Fibroblast of mammary gland (primary cell): ENCODE measurements at regions not wholly inside any gene's neighbourhood (a gene's known extent, or its start where the extent isn't known, plus 50 kb on each side); places are given as distances from the start of the nearest gene placed in this dataset.

Experiments used
- DNase-seq: peaks from one replicate; pipeline ENCODE4 v3.0.0-alpha.2; 2010; ENCODE audit warnings: low read depth
- H3K4me3 ChIP-seq: 2 replicates; pipeline ENCODE4 v1.5.1; 2011; ENCODE audit warnings: low read depth, mild to moderate bottlenecking, low read length, moderate library complexity; ENCODE audit not compliant: control insufficient read depth
- CTCF ChIP-seq: conservative IDR thresholded peaks from 2 replicates; pipeline ENCODE4 v1.5.1; 2011; ENCODE audit warnings: low read depth, low read length, inconsistent platforms; ENCODE audit not compliant: control insufficient read depth, insufficient read depth

GRCh38 chr20:55253781-55254180, 751.5 kb downstream of the CBLN4 start:
- no peak for TF ChIP-seq CTCF
- DNase-seq, result peak; percentile 16
- H3K4me3 ChIP-seq, result no peak overlapping the region

GRCh38 chr20:55252521-55252920, 752.8 kb downstream of the CBLN4 start:
- H3K4me3 ChIP-seq, result no peak overlapping the region
- DNase-seq, result no peak
- no peak for TF ChIP-seq CTCF

GRCh38 chr20:55251170-55251569, 754.1 kb downstream of the CBLN4 start:
- no peak for DNase-seq
- no peak overlapping the region for H3K4me3 ChIP-seq
- no peak for TF ChIP-seq CTCF

- no peak for DNase-seq
- no peak for TF ChIP-seq CTCF
- H3K4me3 ChIP-seq, result no peak overlapping the region
Observed at GRCh38 chr20:55242853-55243252, 762.5 kb downstream of the CBLN4 start.

GRCh38 chr20:55239269-55239668, 763.9 kb downstream of the DOK5 start:
- TF ChIP-seq CTCF, result no peak

GRCh38 chr20:55232647-55233046, 757.3 kb downstream of the DOK5 start:
- no peak overlapping the region for H3K4me3 ChIP-seq
- no peak for DNase-seq
- TF ChIP-seq CTCF, result no peak

More at GRCh38 chr20:55239269-55239668, 763.9 kb downstream of the DOK5 start:
- DNase-seq, result no peak
- H3K4me3 ChIP-seq, result no peak overlapping the region

GRCh38 chr20:55229451-55229850, 754.1 kb downstream of the DOK5 start:
- H3K4me3 ChIP-seq, result no peak overlapping the region
- no peak for DNase-seq
- no peak for TF ChIP-seq CTCF
